ENCODE measurements at regions not wholly inside any gene's neighbourhood (a gene's known extent, or its start where the extent isn't known, plus 50 kb on each side); places are given as distances from the start of the nearest gene placed in this dataset.

DNA sequence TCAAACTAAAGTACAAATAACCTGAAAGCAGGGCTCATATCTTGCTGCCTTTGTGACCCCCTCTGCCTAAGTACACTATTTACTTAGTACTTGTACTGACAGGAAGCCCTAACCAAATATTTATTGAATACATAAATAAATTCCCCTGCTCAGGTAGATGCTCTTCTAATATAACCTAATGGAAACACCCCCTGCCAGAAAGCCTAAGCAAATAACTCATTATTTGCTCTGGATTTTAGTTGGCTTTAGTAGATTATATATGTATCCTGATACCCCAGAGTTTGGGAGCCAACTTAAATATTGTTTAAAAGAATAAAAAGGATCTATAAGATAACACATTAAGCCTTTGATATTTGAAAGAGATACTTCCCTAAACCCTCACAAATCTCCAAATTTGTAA, 318.2 kb downstream of the PPP1R2C start:
- no peak for DNase-seq (ENCODE audit: low read depth in 6 of 9, low spot score in 9 of 9)
- Histone ChIP-seq H3K36me3 (ENCODE audit: control insufficient read depth in 2 of 2, insufficient read depth in 2 of 2, low read length in 1 of 2) (no peaks in the 10 kb centered on the region), H3K9me3 (ENCODE audit: control insufficient read depth in 2 of 2, insufficient read depth in 1 of 2, low read length in 1 of 2) (no peaks in the 10 kb centered on the region), H3K4me1 (ENCODE audit: control insufficient read depth in 2 of 2, insufficient read depth in 2 of 2, low read length in 2 of 2) (no peaks in the 10 kb centered on the region), H3K27ac (ENCODE audit: low read depth in 1 of 2, low read length in 1 of 2) (no peak overlapping the region), H3K4me3 (ENCODE audit: low read length in 2 of 2) (no peak overlapping the region), H3K27me3 (ENCODE audit: control insufficient read depth in 2 of 2, insufficient read depth in 1 of 2, low read length in 1 of 2) (no peaks in the 10 kb centered on the region)

DNA sequence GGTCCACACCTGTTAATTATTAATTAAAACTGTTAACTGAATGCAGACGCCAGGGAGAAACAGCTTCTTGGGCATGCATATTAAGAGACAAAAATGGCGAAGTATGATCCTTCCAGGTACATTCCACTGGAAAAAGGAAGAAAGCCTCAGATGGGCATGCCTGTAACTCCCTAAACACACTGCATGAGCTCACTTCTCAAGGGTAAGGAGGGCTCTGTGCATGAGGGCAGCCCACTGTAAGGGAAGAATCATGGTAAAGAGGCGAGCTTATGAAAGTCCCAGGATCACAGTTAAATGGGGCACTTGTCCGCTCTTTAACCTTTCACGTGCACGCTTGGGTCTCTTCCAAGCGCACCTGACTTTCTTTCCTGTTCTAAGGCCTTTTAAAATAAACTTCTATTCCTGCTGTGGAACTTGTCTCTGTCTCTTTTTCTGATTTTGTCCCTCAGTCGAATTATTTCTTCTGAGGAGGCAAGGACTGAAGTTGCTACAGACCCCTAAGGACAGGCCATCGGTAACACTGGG, 321.7 kb downstream of the PPP1R2C start:
- no peak overlapping the region for H3K27ac ChIP-seq (ENCODE audit: low read depth in 1 of 2, low read length in 1 of 2)
- no peaks in the 10 kb centered on the region for H3K27me3 ChIP-seq (ENCODE audit: control insufficient read depth in 2 of 2, insufficient read depth in 1 of 2, low read length in 1 of 2)
- DNase-seq (ENCODE audit: low read depth in 6 of 9, low spot score in 9 of 9), result no peak
- 97% methylated on average over 9 of the region's 9 CpGs for WGBS
- no peak overlapping the region for H3K4me3 ChIP-seq (ENCODE audit: low read length in 2 of 2)
- H3K4me1 ChIP-seq (ENCODE audit: control insufficient read depth in 2 of 2, insufficient read depth in 2 of 2, low read length in 2 of 2), result no peaks in the 10 kb centered on the region
- no peaks in the 10 kb centered on the region for H3K9me3 ChIP-seq (ENCODE audit: control insufficient read depth in 2 of 2, insufficient read depth in 1 of 2, low read length in 1 of 2)
- H3K36me3 ChIP-seq (ENCODE audit: control insufficient read depth in 2 of 2, insufficient read depth in 2 of 2, low read length in 1 of 2), result no peaks in the 10 kb centered on the region

DNA sequence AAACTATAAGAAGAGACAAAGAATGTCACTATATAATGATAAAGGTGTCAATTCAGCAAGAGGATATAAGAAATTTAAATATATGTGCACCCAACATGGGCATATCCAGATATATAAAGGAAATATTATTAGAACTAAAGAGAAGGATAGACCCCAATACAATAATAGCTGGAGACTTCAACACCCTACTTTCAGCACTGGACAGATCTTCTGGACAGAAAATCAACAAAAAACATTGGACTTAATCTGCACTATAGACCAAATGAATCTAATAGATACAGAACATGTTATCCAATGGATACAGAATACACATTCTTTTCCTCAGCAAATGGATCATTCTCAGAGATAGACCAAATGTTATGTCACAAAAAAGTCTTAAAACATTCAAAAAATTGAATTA, 327.7 kb downstream of the PPP1R2C start:
- no peak for DNase-seq (ENCODE audit: low read depth in 6 of 9, low spot score in 9 of 9)
- Histone ChIP-seq H3K9me3 (ENCODE audit: control insufficient read depth in 2 of 2, insufficient read depth in 1 of 2, low read length in 1 of 2) (no peaks in the 10 kb centered on the region), H3K27ac (ENCODE audit: low read depth in 1 of 2, low read length in 1 of 2) (no peak overlapping the region), H3K4me3 (ENCODE audit: low read length in 2 of 2) (no peak overlapping the region), H3K36me3 (ENCODE audit: control insufficient read depth in 2 of 2, insufficient read depth in 2 of 2, low read length in 1 of 2) (no peaks in the 10 kb centered on the region), H3K27me3 (ENCODE audit: control insufficient read depth in 2 of 2, insufficient read depth in 1 of 2, low read length in 1 of 2) (no peaks in the 10 kb centered on the region), H3K4me1 (ENCODE audit: control insufficient read depth in 2 of 2, insufficient read depth in 2 of 2, low read length in 2 of 2) (no peaks in the 10 kb centered on the region)

- no peaks in the 10 kb centered on the region for H3K27me3 ChIP-seq (ENCODE audit: control insufficient read depth in 2 of 2, insufficient read depth in 1 of 2, low read length in 1 of 2)
- 86% methylated on average over 1 of the region's 1 CpG for WGBS
These were observed 334.7 kb downstream of the PPP1R2C start for GRCh38 chrX:42443267-42443666.

GRCh38 chrX:42442745-42443144, 335.2 kb downstream of the PPP1R2C start:
- DNase-seq (ENCODE audit: low read depth in 6 of 9, low spot score in 9 of 9), result no peak
- H3K4me1 ChIP-seq (ENCODE audit: control insufficient read depth in 2 of 2, insufficient read depth in 2 of 2, low read length in 2 of 2), result no peaks in the 10 kb centered on the region
- H3K27ac ChIP-seq (ENCODE audit: low read depth in 1 of 2, low read length in 1 of 2), result no peak overlapping the region
- H3K36me3 ChIP-seq (ENCODE audit: control insufficient read depth in 2 of 2, insufficient read depth in 2 of 2, low read length in 1 of 2), result no peaks in the 10 kb centered on the region
- H3K9me3 ChIP-seq (ENCODE audit: control insufficient read depth in 2 of 2, insufficient read depth in 1 of 2, low read length in 1 of 2), result no peaks in the 10 kb centered on the region
- no peaks in the 10 kb centered on the region for H3K27me3 ChIP-seq (ENCODE audit: control insufficient read depth in 2 of 2, insufficient read depth in 1 of 2, low read length in 1 of 2)
- no peak overlapping the region for H3K4me3 ChIP-seq (ENCODE audit: low read length in 2 of 2)

More at GRCh38 chrX:42443267-42443666, 334.7 kb downstream of the PPP1R2C start:
- Histone ChIP-seq H3K4me1 (ENCODE audit: control insufficient read depth in 2 of 2, insufficient read depth in 2 of 2, low read length in 2 of 2) (no peaks in the 10 kb centered on the region), H3K9me3 (ENCODE audit: control insufficient read depth in 2 of 2, insufficient read depth in 1 of 2, low read length in 1 of 2) (no peaks in the 10 kb centered on the region), H3K4me3 (ENCODE audit: low read length in 2 of 2) (no peak overlapping the region), H3K27ac (ENCODE audit: low read depth in 1 of 2, low read length in 1 of 2) (no peak overlapping the region), H3K36me3 (ENCODE audit: control insufficient read depth in 2 of 2, insufficient read depth in 2 of 2, low read length in 1 of 2) (no peaks in the 10 kb centered on the region)
- DNase-seq (ENCODE audit: low read depth in 6 of 9, low spot score in 9 of 9), result no peak

GRCh38 chrX:42437211-42437610, 340.8 kb downstream of the PPP1R2C start:
- no peak overlapping the region for H3K4me3 ChIP-seq (ENCODE audit: low read length in 2 of 2)
- H3K36me3 ChIP-seq (ENCODE audit: control insufficient read depth in 2 of 2, insufficient read depth in 2 of 2, low read length in 1 of 2), result no peaks in the 10 kb centered on the region
- WGBS, result 18% methylated on average over 1 of the region's 1 CpG
- H3K9me3 ChIP-seq (ENCODE audit: control insufficient read depth in 2 of 2, insufficient read depth in 1 of 2, low read length in 1 of 2), result peaks cover 0 to 5% of the 10 kb centered on the region in 2 donors
- H3K4me1 ChIP-seq (ENCODE audit: control insufficient read depth in 2 of 2, insufficient read depth in 2 of 2, low read length in 2 of 2), result no peaks in the 10 kb centered on the region
- no peak for DNase-seq (ENCODE audit: low read depth in 6 of 9, low spot score in 9 of 9)
- H3K27ac ChIP-seq (ENCODE audit: low read depth in 1 of 2, low read length in 1 of 2), result no peak overlapping the region
- H3K27me3 ChIP-seq (ENCODE audit: control insufficient read depth in 2 of 2, insufficient read depth in 1 of 2, low read length in 1 of 2), result no peaks in the 10 kb centered on the region

DNA sequence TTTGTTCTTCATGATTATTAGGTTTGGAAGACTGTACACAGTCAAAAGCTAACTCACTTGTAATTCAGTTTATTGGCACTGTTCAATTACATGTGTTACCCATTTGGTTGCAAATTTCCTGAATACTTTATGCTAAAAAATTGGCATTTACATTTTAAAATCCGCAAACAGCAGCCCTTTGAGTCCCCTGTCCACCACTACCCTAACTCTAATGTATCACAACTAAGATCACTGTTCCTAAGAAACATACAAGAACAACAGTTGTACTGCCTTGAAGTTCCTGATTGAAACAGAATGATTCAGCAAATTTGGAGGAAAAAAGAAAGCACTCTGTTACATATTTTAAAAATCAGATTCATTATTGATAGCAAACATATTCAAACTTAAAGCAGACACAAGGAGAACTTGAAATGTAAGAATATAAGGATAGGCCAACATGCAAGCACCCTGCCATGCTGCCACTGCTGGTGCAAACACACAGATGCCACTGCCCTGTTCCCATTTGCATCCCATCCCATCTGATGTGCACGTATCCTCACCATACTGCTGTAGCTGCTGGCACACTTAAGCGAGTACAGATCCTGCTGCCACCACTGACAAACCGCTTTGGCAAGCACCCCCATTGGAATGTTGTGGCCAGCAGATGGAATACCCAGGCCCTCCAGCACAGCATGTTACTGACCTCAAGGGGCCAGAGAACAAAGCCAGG, 343.4 kb downstream of the PPP1R2C start:
- H3K9me3 ChIP-seq (ENCODE audit: control insufficient read depth in 2 of 2, insufficient read depth in 1 of 2, low read length in 1 of 2), result peaks cover 0 to 5% of the 10 kb centered on the region in 2 donors
- 97% methylated on average over 4 of the region's 4 CpGs for WGBS
- DNase-seq (ENCODE audit: low read depth in 6 of 9, low spot score in 9 of 9), result no peak

GRCh38 chrX:42432552-42432951, 345.4 kb downstream of the PPP1R2C start:
- Histone ChIP-seq H3K36me3 (ENCODE audit: control insufficient read depth in 2 of 2, insufficient read depth in 2 of 2, low read length in 1 of 2) (no peaks in the 10 kb centered on the region), H3K27me3 (ENCODE audit: control insufficient read depth in 2 of 2, insufficient read depth in 1 of 2, low read length in 1 of 2) (no peaks in the 10 kb centered on the region), H3K4me1 (ENCODE audit: control insufficient read depth in 2 of 2, insufficient read depth in 2 of 2, low read length in 2 of 2) (no peaks in the 10 kb centered on the region), H3K4me3 (ENCODE audit: low read length in 2 of 2) (no peak overlapping the region), H3K9me3 (ENCODE audit: control insufficient read depth in 2 of 2, insufficient read depth in 1 of 2, low read length in 1 of 2) (peaks cover 0 to 5% of the 10 kb centered on the region in 2 donors), H3K27ac (ENCODE audit: low read depth in 1 of 2, low read length in 1 of 2) (no peak overlapping the region)
- no peak for DNase-seq (ENCODE audit: low read depth in 6 of 9, low spot score in 9 of 9)
- WGBS, result 99% methylated on average over 2 of the region's 2 CpGs

More for the DNA sequence above, 343.4 kb downstream of the PPP1R2C start:
- Histone ChIP-seq H3K27ac (ENCODE audit: low read depth in 1 of 2, low read length in 1 of 2) (no peak overlapping the region), H3K27me3 (ENCODE audit: control insufficient read depth in 2 of 2, insufficient read depth in 1 of 2, low read length in 1 of 2) (no peaks in the 10 kb centered on the region), H3K4me1 (ENCODE audit: control insufficient read depth in 2 of 2, insufficient read depth in 2 of 2, low read length in 2 of 2) (no peaks in the 10 kb centered on the region), H3K4me3 (ENCODE audit: low read length in 2 of 2) (no peak overlapping the region), H3K36me3 (ENCODE audit: control insufficient read depth in 2 of 2, insufficient read depth in 2 of 2, low read length in 1 of 2) (no peaks in the 10 kb centered on the region)

GRCh38 chrX:42422961-42423360, 355.0 kb downstream of the PPP1R2C start:
- Histone ChIP-seq H3K36me3 (ENCODE audit: control insufficient read depth in 2 of 2, insufficient read depth in 2 of 2, low read length in 1 of 2) (no peaks in the 10 kb centered on the region), H3K27me3 (ENCODE audit: control insufficient read depth in 2 of 2, insufficient read depth in 1 of 2, low read length in 1 of 2) (no peaks in the 10 kb centered on the region), H3K27ac (ENCODE audit: low read depth in 1 of 2, low read length in 1 of 2) (no peak overlapping the region), H3K9me3 (ENCODE audit: control insufficient read depth in 2 of 2, insufficient read depth in 1 of 2, low read length in 1 of 2) (no peaks in the 10 kb centered on the region), H3K4me3 (ENCODE audit: low read length in 2 of 2) (no peak overlapping the region), H3K4me1 (ENCODE audit: control insufficient read depth in 2 of 2, insufficient read depth in 2 of 2, low read length in 2 of 2) (no peaks in the 10 kb centered on the region)
- WGBS, result 98% methylated on average over 4 of the region's 4 CpGs
- no peak for DNase-seq (ENCODE audit: low read depth in 6 of 9, low spot score in 9 of 9)

Measured in thymus (tissue), 11 donors.